ENCODE measurements at regions not wholly inside any gene's neighbourhood (a gene's known extent, or its start where the extent isn't known, plus 50 kb on each side); places are given as distances from the start of the nearest gene placed in this dataset.
"Not testable (repeated sequence)": the region's sequence is repeated elsewhere in the genome, so short reads cannot be mapped to it uniquely, and the experiment has no call there.

DNA sequence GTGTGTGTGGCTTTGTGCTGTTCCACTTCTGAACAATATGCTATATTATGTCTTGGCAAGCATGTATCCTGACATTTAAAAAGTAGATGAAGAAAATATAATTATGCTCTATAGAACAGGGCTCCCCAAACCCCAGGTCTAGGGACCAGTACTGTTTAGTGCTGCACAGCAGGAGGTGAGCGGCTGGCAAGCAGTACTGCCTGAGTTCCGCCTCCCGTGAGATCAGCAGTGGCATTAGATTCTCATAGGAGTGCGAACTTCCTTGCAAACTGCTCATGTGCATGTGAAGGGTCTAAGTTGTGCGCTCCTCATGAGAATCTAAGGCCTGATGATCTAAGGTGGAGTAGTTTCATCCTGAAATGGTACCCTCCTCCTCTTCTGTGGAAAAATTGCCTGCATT is 979.1 kb upstream of the CTNND2 start:
- DNase-seq (ENCODE audit: low read depth), result no peak

DNA sequence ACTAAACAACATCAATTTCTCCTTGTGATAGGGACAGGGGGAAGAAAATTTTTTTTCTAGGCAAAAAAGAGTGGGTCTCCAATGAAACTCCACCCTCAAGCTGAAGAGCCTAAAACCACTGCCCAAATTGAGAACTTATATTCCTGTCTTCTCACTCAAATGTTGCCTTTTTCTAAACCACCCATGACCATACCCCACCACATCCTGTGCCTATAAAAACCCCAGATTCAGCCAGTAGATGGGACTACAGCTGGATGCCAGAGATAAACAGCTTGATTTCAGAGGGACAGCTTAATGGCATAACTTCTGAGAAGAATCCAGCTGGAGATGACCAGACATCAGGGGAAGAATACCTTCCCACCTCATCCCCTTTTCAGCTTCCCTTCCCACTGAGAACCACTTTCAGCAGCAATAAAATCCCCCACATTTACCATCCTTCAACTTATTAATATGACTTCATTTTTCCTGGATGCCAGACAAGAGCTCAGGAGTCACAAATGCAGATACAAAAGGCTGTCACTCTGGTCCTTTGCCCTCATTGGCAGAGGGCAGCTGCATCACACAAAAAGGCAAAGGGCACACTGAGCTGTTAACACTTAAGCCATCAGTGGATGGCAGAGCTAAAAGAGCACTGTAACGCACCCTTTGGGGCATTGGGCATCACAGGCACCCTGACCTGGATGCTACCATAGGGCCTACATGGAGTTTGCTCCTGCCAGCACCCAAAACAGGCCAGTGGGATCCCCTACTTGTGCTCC is 972.5 kb upstream of the CTNND2 start:
- DNase-seq (ENCODE audit: low read depth), result no peak

GRCh38 chr5:12870872-12871539 is 966.8 kb upstream of the CTNND2 start:
- DNase-seq (ENCODE audit: low read depth), result no peak

DNA sequence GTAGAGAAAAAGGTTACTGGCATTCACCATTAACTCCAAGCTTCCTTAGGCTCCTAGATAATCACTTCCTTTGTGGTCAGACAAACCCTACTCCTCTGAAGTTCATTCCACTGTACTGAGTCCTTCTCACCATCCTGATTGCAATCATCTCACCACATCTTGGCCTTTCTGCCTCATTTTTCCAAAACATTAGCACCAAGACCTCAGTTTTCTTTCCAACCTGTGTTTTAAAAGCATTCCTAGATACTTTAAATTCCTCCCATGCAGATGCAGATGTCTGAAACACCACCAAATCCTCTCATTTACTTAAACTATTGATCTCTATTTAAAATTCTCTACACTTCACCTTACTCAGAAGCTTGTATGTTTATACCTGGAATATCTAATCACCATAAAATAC is 961.3 kb upstream of the CTNND2 start:
- no peak for DNase-seq (ENCODE audit: low read depth)

- no peak for DNase-seq (ENCODE audit: low read depth)
Observed at GRCh38 chr5:12861886-12862654, 957.8 kb upstream of the CTNND2 start.

GRCh38 chr5:12856105-12856504 is 951.9 kb upstream of the CTNND2 start:
- DNase-seq (ENCODE audit: low read depth), result not testable (repeated sequence)

GRCh38 chr5:12854386-12854785 is 950.1 kb upstream of the CTNND2 start:
- no peak for DNase-seq (ENCODE audit: low read depth)

- no peak for DNase-seq (ENCODE audit: low read depth)
Observed at GRCh38 chr5:12851761-12852160, 947.5 kb upstream of the CTNND2 start.

DNA sequence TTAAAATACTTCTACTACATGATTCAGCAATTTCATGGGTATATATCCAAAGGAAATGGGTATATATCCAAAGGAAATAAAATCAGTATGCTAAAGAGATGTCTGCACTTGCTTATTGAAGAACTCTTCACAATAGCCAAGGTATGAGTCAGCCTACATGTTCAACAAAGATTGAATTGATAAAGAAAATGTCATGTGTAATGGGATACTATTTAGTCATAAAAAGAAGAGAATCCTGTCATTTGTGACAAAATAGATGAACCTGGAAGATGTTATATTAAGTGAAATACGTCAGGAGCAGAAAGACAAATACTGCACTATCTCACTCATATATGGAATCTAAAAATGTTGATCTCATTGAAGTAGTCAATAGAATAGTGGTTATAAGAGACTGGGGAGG is 944.5 kb upstream of the CTNND2 start:
- DNase-seq (ENCODE audit: low read depth), result no peak

GRCh38 chr5:12845549-12846159 is 941.4 kb upstream of the CTNND2 start:
- no peak for DNase-seq (ENCODE audit: low read depth)

DNA sequence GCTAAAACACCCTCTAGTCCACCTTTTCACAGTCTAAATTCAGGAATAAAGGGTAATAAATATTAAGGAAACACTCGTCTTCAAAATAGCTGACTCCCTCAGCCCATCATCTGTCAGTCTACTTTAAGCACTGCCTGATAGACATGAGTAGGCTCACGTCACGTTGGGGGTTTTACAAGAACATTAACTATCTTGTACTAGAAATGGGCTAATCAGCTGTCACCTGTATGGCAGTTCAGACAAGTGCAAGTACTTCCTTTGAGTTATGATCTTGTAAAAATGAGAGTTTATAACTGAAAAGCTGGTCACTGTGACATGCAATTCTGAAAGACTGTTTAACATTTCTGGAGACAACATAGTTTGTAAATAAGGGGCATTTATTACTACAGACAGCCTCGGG is 936.7 kb upstream of the CTNND2 start:
- DNase-seq (ENCODE audit: low read depth), result no peak

DNA sequence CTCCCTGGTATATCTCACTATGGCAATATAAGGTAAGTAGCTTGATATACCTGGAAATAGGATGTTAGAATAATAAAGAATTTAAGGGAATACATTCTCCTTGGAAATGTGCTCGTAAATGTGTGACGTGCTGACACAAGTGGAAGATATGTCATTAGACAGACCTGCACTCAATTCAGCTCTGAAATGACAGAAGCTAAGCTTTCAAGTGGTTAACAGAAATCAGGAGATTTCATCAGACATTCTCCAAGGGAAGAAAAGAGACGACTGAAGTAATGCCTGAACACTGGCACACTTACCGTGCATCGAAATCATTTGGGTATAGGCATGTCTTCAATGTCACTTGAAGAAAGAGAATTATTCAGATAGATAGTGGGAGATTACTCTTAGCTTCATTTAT is 933.3 kb upstream of the CTNND2 start:
- no peak for DNase-seq (ENCODE audit: low read depth)

DNA sequence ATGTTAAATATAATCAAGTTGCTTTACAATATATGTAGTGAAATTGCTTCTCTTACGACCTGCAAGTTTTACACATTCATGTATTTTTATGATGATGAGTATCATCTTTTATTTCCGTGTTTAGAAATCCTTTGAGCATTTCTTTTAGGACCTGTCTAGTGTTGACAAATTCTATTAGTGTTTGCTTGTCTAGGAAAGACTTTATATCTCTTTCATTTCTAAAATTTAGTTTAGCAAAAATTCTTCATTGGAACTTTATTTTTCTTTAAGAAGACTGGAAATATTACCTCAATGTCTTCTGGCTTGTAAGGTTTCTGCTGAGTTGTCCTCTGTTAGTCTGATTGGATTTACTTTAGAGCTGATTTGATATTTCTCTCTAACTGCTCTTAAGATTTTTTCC is 920.9 kb upstream of the CTNND2 start:
- DNase-seq (ENCODE audit: low read depth), result no peak

GRCh38 chr5:12805165-12805698 is 901.0 kb upstream of the CTNND2 start:
- DNase-seq (ENCODE audit: low read depth), result no peak

- DNase-seq (ENCODE audit: low read depth), result no peak
Observed at GRCh38 chr5:12799165-12799564, 894.9 kb upstream of the CTNND2 start.

GRCh38 chr5:12795333-12795663 is 891.1 kb upstream of the CTNND2 start:
- DNase-seq (ENCODE audit: low read depth), result no peak

DNA sequence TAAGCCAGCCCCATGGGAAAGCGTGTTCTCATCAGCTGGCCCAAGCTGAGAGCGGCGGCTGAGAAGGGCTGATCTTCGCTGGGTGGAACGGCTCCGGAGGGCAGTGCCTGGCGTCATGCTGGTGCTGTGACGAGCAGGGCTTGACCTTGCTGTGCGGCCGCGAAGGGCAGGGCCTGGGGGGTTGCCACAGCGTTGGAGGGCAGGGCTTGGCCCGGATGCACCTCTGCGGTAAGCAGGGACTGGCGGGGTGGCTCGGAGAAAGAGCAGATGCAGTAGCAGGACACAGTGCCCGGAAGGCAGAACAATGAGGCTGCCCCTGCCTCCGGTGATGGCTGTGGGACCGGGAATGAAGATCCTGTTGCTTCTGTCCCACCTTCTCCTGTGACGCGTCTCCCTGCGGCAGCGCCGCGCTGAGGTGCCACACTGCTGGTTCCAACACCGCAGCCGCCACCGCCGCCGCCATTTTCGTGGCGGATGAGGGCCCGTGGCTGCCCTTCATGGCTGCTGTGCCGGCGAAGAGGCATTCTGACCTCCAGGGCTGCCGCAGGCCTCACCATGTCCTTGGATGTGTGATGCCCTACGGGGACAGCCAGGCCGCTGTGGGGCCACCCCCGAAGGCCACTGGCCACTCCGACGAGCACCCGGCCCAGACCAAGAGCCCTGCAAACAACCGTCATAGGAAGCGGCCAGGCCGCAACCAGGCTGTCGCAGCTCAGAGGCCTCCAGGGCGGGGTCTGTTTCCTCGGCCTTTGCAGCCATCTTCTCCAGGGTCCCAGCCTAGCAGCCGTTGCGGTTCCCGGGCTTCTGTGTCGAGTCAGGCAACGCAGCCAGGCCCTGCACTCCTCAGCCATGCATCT is 890.5 kb upstream of the CTNND2 start:
- DNase-seq (ENCODE audit: low read depth), result no peak

GRCh38 chr5:12793373-12793772 is 889.1 kb upstream of the CTNND2 start:
- no peak for DNase-seq (ENCODE audit: low read depth)

GRCh38 chr5:12780536-12780935 is 876.3 kb upstream of the CTNND2 start:
- DNase-seq (ENCODE audit: low read depth), result no peak

GRCh38 chr5:12777342-12777741 is 873.1 kb upstream of the CTNND2 start:
- no peak for DNase-seq (ENCODE audit: low read depth)

DNA sequence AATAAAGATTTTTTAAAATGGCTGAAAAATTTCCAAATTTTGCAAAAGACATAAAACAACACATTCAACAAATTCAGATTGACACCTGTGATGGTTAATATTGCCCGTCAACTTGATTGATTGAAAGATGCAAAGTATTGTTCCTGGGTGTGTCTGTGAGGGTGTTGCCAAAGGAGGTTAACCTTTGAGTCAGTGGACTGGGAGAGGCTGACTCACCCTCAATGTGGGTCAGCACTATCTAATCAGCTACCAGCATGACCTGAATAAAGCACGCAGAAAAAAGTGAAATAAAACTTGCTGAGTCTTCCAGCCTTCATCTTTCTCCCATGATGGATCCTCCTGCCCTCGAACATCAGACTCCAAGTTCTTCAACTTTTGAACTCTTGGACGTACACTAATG is 868.0 kb upstream of the CTNND2 start:
- no peak for DNase-seq (ENCODE audit: low read depth)
